ENCODE measurements at regions not wholly inside any gene's neighbourhood (a gene's known extent, or its start where the extent isn't known, plus 50 kb on each side); places are given as distances from the start of the nearest gene placed in this dataset.

GRCh38 chr9:106112935-106113334 is 418.6 kb downstream of the TMEM38B start:
- WGBS, 2 donors (ENCODE audit: low coverage in 1 of 2) = 87 to 94% methylated on average over 5 of the region's 5 CpGs
- intact Hi-C loops (cut with DNase I; ENCODE audit: low total_unique reads) (no loop called here), in situ Hi-C loops (cut with MboI; ENCODE audit: low pct_ligation_motif_present in 1 of 4, low pct_unique_long_range_greater_than_20kb in 1 of 4, low sequenced_read_pairs in 3 of 4) (no loop called here)
- no peak overlapping the region for H3K4me3 ChIP-seq
- H3K4me1 ChIP-seq = no peaks in the 10 kb centered on the region
- no peak for TF ChIP-seq POLR2AphosphoS5 (IDR thresholded peaks at IDR 0.05)
- TF ChIP-seq CTCF (IDR thresholded peaks at IDR 0.05) = no peak
- TF ChIP-seq POLR2A (IDR thresholded peaks at IDR 0.05) = no peak
- no peak for TF ChIP-seq EP300 (IDR thresholded peaks at IDR 0.05; ENCODE audit: low read depth)
- H3K27ac ChIP-seq = no peak overlapping the region
- no peaks in the 10 kb centered on the region for H3K27me3 ChIP-seq
- no peaks in the 10 kb centered on the region for H3K9me3 ChIP-seq
- DNase-seq = no peak
- no peaks in the 10 kb centered on the region for H3K36me3 ChIP-seq

GRCh38 chr9:106119176-106119575 is 424.8 kb downstream of the TMEM38B start:
- WGBS, 2 donors (ENCODE audit: low coverage in 1 of 2) = 69 to 73% methylated on average over 3 of the region's 3 CpGs
- no peak for DNase-seq
- Histone ChIP-seq H3K9me3 (no peaks in the 10 kb centered on the region), H3K4me3 (no peak overlapping the region), H3K4me1 (no peaks in the 10 kb centered on the region), H3K36me3 (no peaks in the 10 kb centered on the region), H3K27me3 (no peaks in the 10 kb centered on the region), H3K27ac (no peak overlapping the region)
- no peak for TF ChIP-seq CTCF (IDR thresholded peaks at IDR 0.05)
- TF ChIP-seq POLR2AphosphoS5 (IDR thresholded peaks at IDR 0.05) = no peak
- TF ChIP-seq EP300 (IDR thresholded peaks at IDR 0.05; ENCODE audit: low read depth) = no peak
- no peak for TF ChIP-seq POLR2A (IDR thresholded peaks at IDR 0.05)
- intact Hi-C loops (cut with DNase I; ENCODE audit: low total_unique reads) (no loop called here), in situ Hi-C loops (cut with MboI; ENCODE audit: low pct_ligation_motif_present in 1 of 4, low pct_unique_long_range_greater_than_20kb in 1 of 4, low sequenced_read_pairs in 3 of 4) (no loop called here)

- WGBS, 2 donors (ENCODE audit: low coverage in 1 of 2) = 64 to 68% methylated on average over 9 to 10 of the region's 10 CpGs
- no peak for TF ChIP-seq CTCF (IDR thresholded peaks at IDR 0.05)
- no peak for TF ChIP-seq POLR2A (IDR thresholded peaks at IDR 0.05)
- TF ChIP-seq POLR2AphosphoS5 (IDR thresholded peaks at IDR 0.05) = no peak
- no peak for TF ChIP-seq EP300 (IDR thresholded peaks at IDR 0.05; ENCODE audit: low read depth)
- no peak for DNase-seq
- H3K27ac ChIP-seq = no peak overlapping the region
- no peak overlapping the region for H3K4me3 ChIP-seq
- no peaks in the 10 kb centered on the region for H3K27me3 ChIP-seq
- in situ Hi-C loops (cut with MboI; ENCODE audit: low pct_ligation_motif_present in 1 of 4, low pct_unique_long_range_greater_than_20kb in 1 of 4, low sequenced_read_pairs in 3 of 4) = no loop called here
- intact Hi-C loops (cut with DNase I; ENCODE audit: low total_unique reads) = no loop called here
- H3K9me3 ChIP-seq = no peaks in the 10 kb centered on the region
- no peaks in the 10 kb centered on the region for H3K36me3 ChIP-seq
- no peaks in the 10 kb centered on the region for H3K4me1 ChIP-seq
Observed at GRCh38 chr9:106120071-106120470, 425.7 kb downstream of the TMEM38B start.

- in situ Hi-C loops (cut with MboI; ENCODE audit: low pct_ligation_motif_present in 1 of 4, low pct_unique_long_range_greater_than_20kb in 1 of 4, low sequenced_read_pairs in 3 of 4) (no loop called here), intact Hi-C loops (cut with DNase I; ENCODE audit: low total_unique reads) (no loop called here)
- no peak overlapping the region for H3K4me3 ChIP-seq
- DNase-seq = no peak
- no peaks in the 10 kb centered on the region for H3K9me3 ChIP-seq
- H3K4me1 ChIP-seq = no peaks in the 10 kb centered on the region
- H3K27ac ChIP-seq = no peak overlapping the region
- TF ChIP-seq POLR2AphosphoS5 (IDR thresholded peaks at IDR 0.05) (no peak), CTCF (IDR thresholded peaks at IDR 0.05) (no peak), POLR2A (IDR thresholded peaks at IDR 0.05) (no peak), EP300 (IDR thresholded peaks at IDR 0.05; ENCODE audit: low read depth) (no peak)
- H3K36me3 ChIP-seq = no peaks in the 10 kb centered on the region
- WGBS, 2 donors (ENCODE audit: low coverage in 1 of 2) = 64 to 89% methylated on average over 1 of the region's 1 CpG
- H3K27me3 ChIP-seq = no peaks in the 10 kb centered on the region
Observed at GRCh38 chr9:106127776-106128175, 433.4 kb downstream of the TMEM38B start.
